DOHH2 (cell line): ENCODE measurements at regions not wholly inside any gene's neighbourhood (a gene's known extent, or its start where the extent isn't known, plus 50 kb on each side); places are given as distances from the start of the nearest gene placed in this dataset.

Source experiments
- EZH2phosphoT487 ChIP-seq: fragments of 200-600 bp; sonication (generic); IDR thresholded peaks from 2 replicates; pipeline ENCODE4 v1.6.1; 2017; ENCODE audit warnings: borderline replicate concordance, mild to moderate bottlenecking, antibody characterized with exemption, low read length, moderate library complexity, mixed read lengths
- TF ChIP-seq, protein P1 (sequence below): fragments of 200-600 bp; sonication (generic); IDR thresholded peaks from one replicate; pipeline ENCODE4 v1.5.1; 2014; ENCODE audit warnings: antibody characterized with exemption, mild to moderate bottlenecking, low read depth, low read length; ENCODE audit not compliant: poor library complexity, severe bottlenecking

DNA sequence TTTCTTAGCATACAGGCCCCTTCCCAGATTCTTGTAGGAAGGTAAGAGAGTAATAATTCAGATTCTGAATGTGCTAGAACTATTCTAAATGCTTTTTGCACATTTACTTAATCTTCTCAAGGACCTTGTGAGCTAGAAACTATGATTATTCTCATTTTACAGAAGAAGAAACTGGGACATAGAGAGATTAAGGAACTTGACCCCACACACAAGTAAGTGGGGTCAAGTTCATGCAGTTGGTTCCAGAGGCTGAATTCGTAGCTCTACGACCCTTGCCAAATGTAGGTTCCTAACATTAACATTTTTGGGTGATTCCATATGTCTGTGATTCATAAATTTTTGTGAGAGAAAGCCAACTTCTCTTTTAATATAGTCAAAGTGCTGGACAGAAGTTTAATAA lies 238.1 kb downstream of the LACC1 start:
- TF ChIP-seq, protein P1, sequence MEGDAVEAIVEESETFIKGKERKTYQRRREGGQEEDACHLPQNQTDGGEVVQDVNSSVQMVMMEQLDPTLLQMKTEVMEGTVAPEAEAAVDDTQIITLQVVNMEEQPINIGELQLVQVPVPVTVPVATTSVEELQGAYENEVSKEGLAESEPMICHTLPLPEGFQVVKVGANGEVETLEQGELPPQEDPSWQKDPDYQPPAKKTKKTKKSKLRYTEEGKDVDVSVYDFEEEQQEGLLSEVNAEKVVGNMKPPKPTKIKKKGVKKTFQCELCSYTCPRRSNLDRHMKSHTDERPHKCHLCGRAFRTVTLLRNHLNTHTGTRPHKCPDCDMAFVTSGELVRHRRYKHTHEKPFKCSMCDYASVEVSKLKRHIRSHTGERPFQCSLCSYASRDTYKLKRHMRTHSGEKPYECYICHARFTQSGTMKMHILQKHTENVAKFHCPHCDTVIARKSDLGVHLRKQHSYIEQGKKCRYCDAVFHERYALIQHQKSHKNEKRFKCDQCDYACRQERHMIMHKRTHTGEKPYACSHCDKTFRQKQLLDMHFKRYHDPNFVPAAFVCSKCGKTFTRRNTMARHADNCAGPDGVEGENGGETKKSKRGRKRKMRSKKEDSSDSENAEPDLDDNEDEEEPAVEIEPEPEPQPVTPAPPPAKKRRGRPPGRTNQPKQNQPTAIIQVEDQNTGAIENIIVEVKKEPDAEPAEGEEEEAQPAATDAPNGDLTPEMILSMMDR: no peak
- no peak for TF ChIP-seq EZH2phosphoT487
